HEK293 (cell line): ENCODE measurements at regions not wholly inside any gene's neighbourhood (a gene's known extent, or its start where the extent isn't known, plus 50 kb on each side); places are given as distances from the start of the nearest gene placed in this dataset.

ENCODE experiments used
- CTCF ChIP-seq: fragments of 450-650 bp; formaldehyde crosslinking; IDR thresholded peaks from 2 replicates; pipeline ENCODE4 v1.5.1; 2016; ENCODE audit warnings: missing biosample characterization, missing genetic modification characterization
- KLF9 ChIP-seq: fragments of 450-650 bp; formaldehyde crosslinking; IDR thresholded peaks from 2 replicates; pipeline ENCODE4 v1.5.1; 2016; ENCODE audit warnings: missing biosample characterization, missing genetic modification characterization, low read depth
- ZBTB48 ChIP-seq: fragments of 450-650 bp; formaldehyde crosslinking; IDR thresholded peaks from 2 replicates; pipeline ENCODE4 v1.5.1; 2016; ENCODE audit warnings: missing biosample characterization, missing genetic modification characterization
- ZBTB8A ChIP-seq: fragments of 450-650 bp; formaldehyde crosslinking; IDR thresholded peaks from 2 replicates; pipeline ENCODE4 v1.5.1; 2016; ENCODE audit warnings: missing biosample characterization, missing genetic modification characterization
- ZNF10 ChIP-seq: fragments of 450-650 bp; formaldehyde crosslinking; IDR thresholded peaks from 2 replicates; pipeline ENCODE4 v1.5.1; 2017; ENCODE audit warnings: missing biosample characterization, missing genetic modification characterization
- ZNF184 ChIP-seq: fragments of 450-650 bp; IDR thresholded peaks from 2 replicates; pipeline ENCODE4 v1.5.1; 2018; ENCODE audit warnings: missing biosample characterization, mild to moderate bottlenecking, missing genetic modification characterization
- TF ChIP-seq, protein P1 (sequence below): fragments of 450-650 bp; formaldehyde crosslinking; IDR thresholded peaks from 2 replicates; pipeline ENCODE4 v1.5.1; 2016; ENCODE audit warnings: missing biosample characterization, missing genetic modification characterization
- TF ChIP-seq, protein P2 (sequence below): fragments of 450-650 bp; formaldehyde crosslinking; IDR thresholded peaks from 2 replicates; pipeline ENCODE4 v1.5.1; 2017; ENCODE audit warnings: missing biosample characterization, missing genetic modification characterization

- TF ChIP-seq ZNF184 (tag by site-specific recombination) (no peak), CTCF (tag by site-specific recombination) (no peak), ZNF10 (no peak), ZBTB8A (tag by site-specific recombination) (no peak), ZBTB48 (tag by site-specific recombination) (no peak), KLF9 (tag by site-specific recombination) (no peak)
- TF ChIP-seq, protein P1, sequence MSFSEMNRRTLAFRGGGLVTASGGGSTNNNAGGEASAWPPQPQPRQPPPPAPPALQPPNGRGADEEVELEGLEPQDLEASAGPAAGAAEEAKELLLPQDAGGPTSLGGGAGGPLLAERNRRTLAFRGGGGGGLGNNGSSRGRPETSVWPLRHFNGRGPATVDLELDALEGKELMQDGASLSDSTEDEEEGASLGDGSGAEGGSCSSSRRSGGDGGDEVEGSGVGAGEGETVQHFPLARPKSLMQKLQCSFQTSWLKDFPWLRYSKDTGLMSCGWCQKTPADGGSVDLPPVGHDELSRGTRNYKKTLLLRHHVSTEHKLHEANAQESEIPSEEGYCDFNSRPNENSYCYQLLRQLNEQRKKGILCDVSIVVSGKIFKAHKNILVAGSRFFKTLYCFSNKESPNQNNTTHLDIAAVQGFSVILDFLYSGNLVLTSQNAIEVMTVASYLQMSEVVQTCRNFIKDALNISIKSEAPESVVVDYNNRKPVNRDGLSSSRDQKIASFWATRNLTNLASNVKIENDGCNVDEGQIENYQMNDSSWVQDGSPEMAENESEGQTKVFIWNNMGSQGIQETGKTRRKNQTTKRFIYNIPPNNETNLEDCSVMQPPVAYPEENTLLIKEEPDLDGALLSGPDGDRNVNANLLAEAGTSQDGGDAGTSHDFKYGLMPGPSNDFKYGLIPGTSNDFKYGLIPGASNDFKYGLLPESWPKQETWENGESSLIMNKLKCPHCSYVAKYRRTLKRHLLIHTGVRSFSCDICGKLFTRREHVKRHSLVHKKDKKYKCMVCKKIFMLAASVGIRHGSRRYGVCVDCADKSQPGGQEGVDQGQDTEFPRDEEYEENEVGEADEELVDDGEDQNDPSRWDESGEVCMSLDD (tag by site-specific recombination) = no peak
- TF ChIP-seq, protein P2, sequence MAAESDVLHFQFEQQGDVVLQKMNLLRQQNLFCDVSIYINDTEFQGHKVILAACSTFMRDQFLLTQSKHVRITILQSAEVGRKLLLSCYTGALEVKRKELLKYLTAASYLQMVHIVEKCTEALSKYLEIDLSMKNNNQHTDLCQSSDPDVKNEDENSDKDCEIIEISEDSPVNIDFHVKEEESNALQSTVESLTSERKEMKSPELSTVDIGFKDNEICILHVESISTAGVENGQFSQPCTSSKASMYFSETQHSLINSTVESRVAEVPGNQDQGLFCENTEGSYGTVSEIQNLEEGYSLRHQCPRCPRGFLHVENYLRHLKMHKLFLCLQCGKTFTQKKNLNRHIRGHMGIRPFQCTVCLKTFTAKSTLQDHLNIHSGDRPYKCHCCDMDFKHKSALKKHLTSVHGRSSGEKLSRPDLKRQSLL (tag by site-specific recombination) = no peak
Observed at GRCh38 chr21:27787046-27787445, 820.2 kb upstream of the ADAMTS5 start.
